Esophagus squamous epithelium (tissue), 4 donors: ENCODE measurements at regions not wholly inside any gene's neighbourhood (a gene's known extent, or its start where the extent isn't known, plus 50 kb on each side); places are given as distances from the start of the nearest gene placed in this dataset.
"Not testable (repeated sequence)": the region's sequence is repeated elsewhere in the genome, so short reads cannot be mapped to it uniquely, and the experiment has no call there.

ENCODE experiments used
- POLR2A ChIP-seq, 4 donors: fragments of 450-650 bp; IDR thresholded peaks; one replicate each; pipeline ENCODE4 v1.6.1; 2017; ENCODE audit warnings: antibody characterized with exemption in 4 of 4, mild to moderate bottlenecking in 4 of 4, moderate library complexity in 3 of 4
- TF ChIP-seq, protein P1 (sequence below), 6 experiments: fragments of 450-650 bp in 4 of 6; fragments of 200-600 bp in 2 of 6; sonication (generic) in 2 of 6; IDR thresholded peaks; one replicate each; pipeline ENCODE4 v1.5.1; 2016 to 2019; ENCODE audit warnings: antibody characterized with exemption in 6 of 6, mild to moderate bottlenecking in 4 of 6, moderate library complexity in 4 of 6

GRCh38 chr20:43350694-43351093 is 107.0 kb upstream of the SRSF6 start:
- TF ChIP-seq, protein P1, sequence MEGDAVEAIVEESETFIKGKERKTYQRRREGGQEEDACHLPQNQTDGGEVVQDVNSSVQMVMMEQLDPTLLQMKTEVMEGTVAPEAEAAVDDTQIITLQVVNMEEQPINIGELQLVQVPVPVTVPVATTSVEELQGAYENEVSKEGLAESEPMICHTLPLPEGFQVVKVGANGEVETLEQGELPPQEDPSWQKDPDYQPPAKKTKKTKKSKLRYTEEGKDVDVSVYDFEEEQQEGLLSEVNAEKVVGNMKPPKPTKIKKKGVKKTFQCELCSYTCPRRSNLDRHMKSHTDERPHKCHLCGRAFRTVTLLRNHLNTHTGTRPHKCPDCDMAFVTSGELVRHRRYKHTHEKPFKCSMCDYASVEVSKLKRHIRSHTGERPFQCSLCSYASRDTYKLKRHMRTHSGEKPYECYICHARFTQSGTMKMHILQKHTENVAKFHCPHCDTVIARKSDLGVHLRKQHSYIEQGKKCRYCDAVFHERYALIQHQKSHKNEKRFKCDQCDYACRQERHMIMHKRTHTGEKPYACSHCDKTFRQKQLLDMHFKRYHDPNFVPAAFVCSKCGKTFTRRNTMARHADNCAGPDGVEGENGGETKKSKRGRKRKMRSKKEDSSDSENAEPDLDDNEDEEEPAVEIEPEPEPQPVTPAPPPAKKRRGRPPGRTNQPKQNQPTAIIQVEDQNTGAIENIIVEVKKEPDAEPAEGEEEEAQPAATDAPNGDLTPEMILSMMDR (IDR thresholded peaks at IDR 0.05), result not testable (repeated sequence)
- not testable (repeated sequence) for TF ChIP-seq POLR2A (IDR thresholded peaks at IDR 0.05)
